Loucy (cell line): ENCODE measurements at regions not wholly inside any gene's neighbourhood (a gene's known extent, or its start where the extent isn't known, plus 50 kb on each side); places are given as distances from the start of the nearest gene placed in this dataset.

Experiments
- H2AFZ ChIP-seq: fragments of 200-600 bp; sonication (generic); 2 replicates; pipeline ENCODE4 v1.6.0; 2016; ENCODE audit warnings: antibody characterized with exemption, mild to moderate bottlenecking, low read length, moderate library complexity
- H3F3A ChIP-seq: fragments of 200-600 bp; 2 replicates; pipeline ENCODE4 v1.6.0; 2016; ENCODE audit warnings: antibody characterized with exemption, low read depth, mild to moderate bottlenecking
- H3K27me3 ChIP-seq: fragments of 200-600 bp; sonication (generic); 2 replicates; pipeline ENCODE4 v1.6.1; 2014; ENCODE audit warnings: low read length, mild to moderate bottlenecking; ENCODE audit not compliant: insufficient read depth, poor library complexity, severe bottlenecking
- H3K36me3 ChIP-seq: fragments of 200-600 bp; sonication (generic); 2 replicates; pipeline ENCODE4 v1.6.1; 2016; ENCODE audit warnings: low read length; ENCODE audit not compliant: insufficient read depth
- H3K4me1 ChIP-seq: fragments of 200-600 bp; sonication (generic); 2 replicates; pipeline ENCODE4 v1.5.1; 2014; ENCODE audit warnings: low read length, mild to moderate bottlenecking; ENCODE audit not compliant: insufficient read depth, poor library complexity, severe bottlenecking
- H3K4me2 ChIP-seq: fragments of 200-600 bp; sonication (generic); 2 replicates; pipeline ENCODE4 v1.6.0; 2014; ENCODE audit warnings: antibody characterized with exemption, low read length, low read depth, mild to moderate bottlenecking; ENCODE audit not compliant: poor library complexity, severe bottlenecking
- H3K4me3 ChIP-seq: fragments of 200-600 bp; sonication (generic); 2 replicates; pipeline ENCODE4 v1.5.1; 2014; ENCODE audit warnings: low read length, mild to moderate bottlenecking, mixed read lengths; ENCODE audit not compliant: poor library complexity, severe bottlenecking
- H3K79me2 ChIP-seq: fragments of 200-600 bp; sonication (generic); 2 replicates; pipeline ENCODE4 v1.6.1; 2014; ENCODE audit warnings: low read length; ENCODE audit not compliant: insufficient read depth
- H3K9ac ChIP-seq: fragments of 200-600 bp; sonication (generic); 2 replicates; pipeline ENCODE4 v1.6.0; 2014; ENCODE audit warnings: mild to moderate bottlenecking, low read depth, low read length, moderate library complexity; ENCODE audit not compliant: poor library complexity, severe bottlenecking
- H3K9me2 ChIP-seq: fragments of 200-600 bp; sonication (generic); replicated peaks from 2 replicates; pipeline ENCODE4 v1.6.1; 2016; ENCODE audit warnings: low read depth, low read length, mixed read lengths
- H3K9me3 ChIP-seq: fragments of 200-600 bp; sonication (generic); 2 replicates; pipeline ENCODE4 v1.6.1; 2014; ENCODE audit warnings: mild to moderate bottlenecking, antibody characterized with exemption, low read length, low read depth; ENCODE audit not compliant: insufficient read depth
- H4K20me1 ChIP-seq: fragments of 200-600 bp; sonication (generic); 2 replicates; pipeline ENCODE4 v1.6.0; 2014; ENCODE audit warnings: antibody characterized with exemption, low read length, mild to moderate bottlenecking; ENCODE audit not compliant: insufficient read depth, poor library complexity, severe bottlenecking
- CTCF ChIP-seq: fragments of 200-600 bp; sonication (generic); conservative IDR thresholded peaks from 2 replicates; pipeline ENCODE4 v1.5.1; 2014; ENCODE audit warnings: mild to moderate bottlenecking, antibody characterized with exemption, low read length
- EZH2phosphoT487 ChIP-seq: fragments of 200-600 bp; IDR thresholded peaks from 2 replicates; pipeline ENCODE4 v1.6.1; 2018; ENCODE audit warnings: antibody characterized with exemption, mild to moderate bottlenecking, moderate library complexity, borderline replicate concordance

GRCh38 chr16:48813485-48813884 is 203.5 kb upstream of the N4BP1 start:
- TF ChIP-seq EZH2phosphoT487 (no peak), CTCF (no peak)

DNA sequence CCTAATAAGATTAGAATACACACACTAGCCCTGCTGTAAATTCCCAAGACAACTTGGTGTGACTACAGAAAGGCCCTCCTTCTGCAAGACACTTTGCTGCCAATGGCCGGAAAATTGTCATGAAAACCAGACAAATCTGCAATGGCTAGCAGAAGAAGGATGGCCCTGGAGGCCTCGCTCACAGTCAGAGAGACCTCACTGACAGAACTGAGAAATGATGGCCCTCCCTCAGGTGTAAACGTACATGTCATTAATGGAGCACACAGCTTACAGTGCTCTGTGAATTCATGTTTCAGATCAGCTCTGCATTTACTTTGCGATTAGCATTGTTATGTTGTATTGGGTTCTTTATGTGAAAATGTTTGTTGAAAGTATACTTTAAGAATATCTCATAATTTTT is 202.9 kb upstream of the N4BP1 start:
- no peaks in the 10 kb centered on the region for H3K27me3 ChIP-seq
- H3K36me3 ChIP-seq, result no peaks in the 10 kb centered on the region
- H3K9me2 ChIP-seq, result no peaks in the 10 kb centered on the region
- no peak for TF ChIP-seq CTCF
- no peak for TF ChIP-seq EZH2phosphoT487
- H3K9ac ChIP-seq, result no peak overlapping the region
- H3K79me2 ChIP-seq, result no peaks in the 10 kb centered on the region
- no peaks in the 10 kb centered on the region for H3K9me3 ChIP-seq
- no peak overlapping the region for H3K4me2 ChIP-seq
- no peak overlapping the region for H2AFZ ChIP-seq
- H3K4me1 ChIP-seq, result no peaks in the 10 kb centered on the region
- no peak overlapping the region for H3K4me3 ChIP-seq
- H4K20me1 ChIP-seq, result no peaks in the 10 kb centered on the region
- H3F3A ChIP-seq, result no peaks in the 10 kb centered on the region

More at GRCh38 chr16:48813485-48813884, 203.5 kb upstream of the N4BP1 start:
- Histone ChIP-seq H3K27me3 (no peaks in the 10 kb centered on the region), H4K20me1 (no peaks in the 10 kb centered on the region), H3K79me2 (no peaks in the 10 kb centered on the region), H3K9me2 (no peaks in the 10 kb centered on the region), H3K4me1 (no peaks in the 10 kb centered on the region), H2AFZ (no peak overlapping the region), H3K9ac (no peak overlapping the region), H3F3A (no peaks in the 10 kb centered on the region), H3K4me2 (no peak overlapping the region), H3K9me3 (no peaks in the 10 kb centered on the region), H3K4me3 (no peak overlapping the region), H3K36me3 (no peaks in the 10 kb centered on the region)

- Histone ChIP-seq H3K9me3 (no peaks in the 10 kb centered on the region), H3K9me2 (no peaks in the 10 kb centered on the region), H3K79me2 (no peaks in the 10 kb centered on the region), H3K4me2 (no peak overlapping the region), H2AFZ (no peak overlapping the region), H3K9ac (no peak overlapping the region), H3K36me3 (no peaks in the 10 kb centered on the region), H4K20me1 (no peaks in the 10 kb centered on the region), H3F3A (no peaks in the 10 kb centered on the region), H3K27me3 (no peaks in the 10 kb centered on the region), H3K4me1 (no peaks in the 10 kb centered on the region), H3K4me3 (no peak overlapping the region)
- TF ChIP-seq EZH2phosphoT487 (no peak), CTCF (no peak)
Observed at GRCh38 chr16:48811478-48811877, 201.5 kb upstream of the N4BP1 start.
